ENCODE measurements at regions not wholly inside any gene's neighbourhood (a gene's known extent, or its start where the extent isn't known, plus 50 kb on each side); places are given as distances from the start of the nearest gene placed in this dataset.

DNA sequence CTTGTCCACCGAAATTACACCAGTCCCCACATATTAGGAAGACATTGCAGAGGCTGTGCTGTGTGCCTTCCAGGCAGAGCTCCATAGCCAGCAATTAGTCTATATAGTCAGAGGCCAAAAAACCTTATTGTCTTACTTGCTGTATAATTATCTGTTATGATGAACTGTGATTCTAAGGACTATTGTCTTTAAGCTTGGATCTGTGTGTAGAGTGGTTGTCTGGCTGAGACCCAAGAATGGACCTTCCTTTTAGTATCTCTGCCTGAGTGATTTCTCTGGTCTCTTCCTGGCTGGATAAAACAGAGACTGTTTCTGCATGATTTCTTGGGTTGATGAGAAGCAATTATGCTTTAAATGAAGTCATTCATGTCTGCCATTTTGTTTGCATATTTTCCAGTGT lies 465.3 kb downstream of the PRKD1 start:
- ChIA-PET POLR2A (no interaction called here), CTCF (interaction anchor here (0.5 kb wide), 1 partner anchor 84 kb away, joined by 3 read pairs; no protein-coding TSS in a partner anchor)
- no peaks in the 10 kb centered on the region; the same call in none of the 2 replicates for H3K27me3 Mint-ChIP-seq (ENCODE audit: low read depth)
- no peaks in the 10 kb centered on the region for H3K9me3 Mint-ChIP-seq
- H3K4me3 Mint-ChIP-seq, result no peak overlapping the region
- no peak for ATAC-seq
- no peak for DNase-seq (ENCODE audit: low spot score)
- H3K4me1 Mint-ChIP-seq, result no peaks in the 10 kb centered on the region
- TF ChIP-seq FOXK1 (CRISPR knock-in tag; IDR thresholded peaks at IDR 0.05), result no peak
- TF ChIP-seq, protein P1, sequence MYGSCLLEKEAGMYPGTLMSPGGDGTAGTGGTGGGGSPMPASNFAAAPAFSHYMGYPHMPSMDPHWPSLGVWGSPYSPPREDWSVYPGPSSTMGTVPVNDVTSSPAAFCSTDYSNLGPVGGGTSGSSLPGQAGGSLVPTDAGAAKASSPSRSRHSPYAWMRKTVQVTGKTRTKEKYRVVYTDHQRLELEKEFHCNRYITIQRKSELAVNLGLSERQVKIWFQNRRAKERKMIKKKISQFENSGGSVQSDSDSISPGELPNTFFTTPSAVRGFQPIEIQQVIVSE (CRISPR knock-in tag; IDR thresholded peaks at IDR 0.05; ENCODE audit: borderline replicate concordance), result no peak
- no peak for TF ChIP-seq ZNF317 (CRISPR knock-in tag; IDR thresholded peaks at IDR 0.05; ENCODE audit: borderline replicate concordance, low read depth)
- TF ChIP-seq FOXP1 (CRISPR knock-in tag; IDR thresholded peaks at IDR 0.05; ENCODE audit: borderline replicate concordance), result no peak
- no peak for TF ChIP-seq ESRRA (CRISPR knock-in tag; IDR thresholded peaks at IDR 0.05; ENCODE audit: borderline replicate concordance)
- TF ChIP-seq, protein P2, sequence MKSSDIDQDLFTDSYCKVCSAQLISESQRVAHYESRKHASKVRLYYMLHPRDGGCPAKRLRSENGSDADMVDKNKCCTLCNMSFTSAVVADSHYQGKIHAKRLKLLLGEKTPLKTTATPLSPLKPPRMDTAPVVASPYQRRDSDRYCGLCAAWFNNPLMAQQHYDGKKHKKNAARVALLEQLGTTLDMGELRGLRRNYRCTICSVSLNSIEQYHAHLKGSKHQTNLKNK (CRISPR knock-in tag; IDR thresholded peaks at IDR 0.05), result no peak
- TF ChIP-seq ZBTB21 (CRISPR knock-in tag; IDR thresholded peaks at IDR 0.05; ENCODE audit: borderline replicate concordance), result no peak
- TF ChIP-seq RORB (CRISPR knock-in tag; IDR thresholded peaks at IDR 0.05), result no peak
- TF ChIP-seq, protein P3, sequence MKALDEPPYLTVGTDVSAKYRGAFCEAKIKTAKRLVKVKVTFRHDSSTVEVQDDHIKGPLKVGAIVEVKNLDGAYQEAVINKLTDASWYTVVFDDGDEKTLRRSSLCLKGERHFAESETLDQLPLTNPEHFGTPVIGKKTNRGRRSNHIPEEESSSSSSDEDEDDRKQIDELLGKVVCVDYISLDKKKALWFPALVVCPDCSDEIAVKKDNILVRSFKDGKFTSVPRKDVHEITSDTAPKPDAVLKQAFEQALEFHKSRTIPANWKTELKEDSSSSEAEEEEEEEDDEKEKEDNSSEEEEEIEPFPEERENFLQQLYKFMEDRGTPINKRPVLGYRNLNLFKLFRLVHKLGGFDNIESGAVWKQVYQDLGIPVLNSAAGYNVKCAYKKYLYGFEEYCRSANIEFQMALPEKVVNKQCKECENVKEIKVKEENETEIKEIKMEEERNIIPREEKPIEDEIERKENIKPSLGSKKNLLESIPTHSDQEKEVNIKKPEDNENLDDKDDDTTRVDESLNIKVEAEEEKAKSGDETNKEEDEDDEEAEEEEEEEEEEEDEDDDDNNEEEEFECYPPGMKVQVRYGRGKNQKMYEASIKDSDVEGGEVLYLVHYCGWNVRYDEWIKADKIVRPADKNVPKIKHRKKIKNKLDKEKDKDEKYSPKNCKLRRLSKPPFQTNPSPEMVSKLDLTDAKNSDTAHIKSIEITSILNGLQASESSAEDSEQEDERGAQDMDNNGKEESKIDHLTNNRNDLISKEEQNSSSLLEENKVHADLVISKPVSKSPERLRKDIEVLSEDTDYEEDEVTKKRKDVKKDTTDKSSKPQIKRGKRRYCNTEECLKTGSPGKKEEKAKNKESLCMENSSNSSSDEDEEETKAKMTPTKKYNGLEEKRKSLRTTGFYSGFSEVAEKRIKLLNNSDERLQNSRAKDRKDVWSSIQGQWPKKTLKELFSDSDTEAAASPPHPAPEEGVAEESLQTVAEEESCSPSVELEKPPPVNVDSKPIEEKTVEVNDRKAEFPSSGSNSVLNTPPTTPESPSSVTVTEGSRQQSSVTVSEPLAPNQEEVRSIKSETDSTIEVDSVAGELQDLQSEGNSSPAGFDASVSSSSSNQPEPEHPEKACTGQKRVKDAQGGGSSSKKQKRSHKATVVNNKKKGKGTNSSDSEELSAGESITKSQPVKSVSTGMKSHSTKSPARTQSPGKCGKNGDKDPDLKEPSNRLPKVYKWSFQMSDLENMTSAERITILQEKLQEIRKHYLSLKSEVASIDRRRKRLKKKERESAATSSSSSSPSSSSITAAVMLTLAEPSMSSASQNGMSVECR (CRISPR knock-in tag; IDR thresholded peaks at IDR 0.05; ENCODE audit: borderline replicate concordance), result no peak
- no peak for TF ChIP-seq ATF1 (CRISPR knock-in tag; IDR thresholded peaks at IDR 0.05)
- TF ChIP-seq NR3C1 (CRISPR knock-in tag; conservative IDR thresholded peaks at IDR 0.05; ENCODE audit: low read depth), result no peak
- TF ChIP-seq, protein P4, sequence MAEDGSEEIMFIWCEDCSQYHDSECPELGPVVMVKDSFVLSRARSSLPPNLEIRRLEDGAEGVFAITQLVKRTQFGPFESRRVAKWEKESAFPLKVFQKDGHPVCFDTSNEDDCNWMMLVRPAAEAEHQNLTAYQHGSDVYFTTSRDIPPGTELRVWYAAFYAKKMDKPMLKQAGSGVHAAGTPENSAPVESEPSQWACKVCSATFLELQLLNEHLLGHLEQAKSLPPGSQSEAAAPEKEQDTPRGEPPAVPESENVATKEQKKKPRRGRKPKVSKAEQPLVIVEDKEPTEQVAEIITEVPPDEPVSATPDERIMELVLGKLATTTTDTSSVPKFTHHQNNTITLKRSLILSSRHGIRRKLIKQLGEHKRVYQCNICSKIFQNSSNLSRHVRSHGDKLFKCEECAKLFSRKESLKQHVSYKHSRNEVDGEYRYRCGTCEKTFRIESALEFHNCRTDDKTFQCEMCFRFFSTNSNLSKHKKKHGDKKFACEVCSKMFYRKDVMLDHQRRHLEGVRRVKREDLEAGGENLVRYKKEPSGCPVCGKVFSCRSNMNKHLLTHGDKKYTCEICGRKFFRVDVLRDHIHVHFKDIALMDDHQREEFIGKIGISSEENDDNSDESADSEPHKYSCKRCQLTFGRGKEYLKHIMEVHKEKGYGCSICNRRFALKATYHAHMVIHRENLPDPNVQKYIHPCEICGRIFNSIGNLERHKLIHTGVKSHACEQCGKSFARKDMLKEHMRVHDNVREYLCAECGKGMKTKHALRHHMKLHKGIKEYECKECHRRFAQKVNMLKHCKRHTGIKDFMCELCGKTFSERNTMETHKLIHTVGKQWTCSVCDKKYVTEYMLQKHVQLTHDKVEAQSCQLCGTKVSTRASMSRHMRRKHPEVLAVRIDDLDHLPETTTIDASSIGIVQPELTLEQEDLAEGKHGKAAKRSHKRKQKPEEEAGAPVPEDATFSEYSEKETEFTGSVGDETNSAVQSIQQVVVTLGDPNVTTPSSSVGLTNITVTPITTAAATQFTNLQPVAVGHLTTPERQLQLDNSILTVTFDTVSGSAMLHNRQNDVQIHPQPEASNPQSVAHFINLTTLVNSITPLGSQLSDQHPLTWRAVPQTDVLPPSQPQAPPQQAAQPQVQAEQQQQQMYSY (CRISPR knock-in tag; IDR thresholded peaks at IDR 0.05), result no peak
- no peak for TF ChIP-seq CBFB (CRISPR knock-in tag; IDR thresholded peaks at IDR 0.05; ENCODE audit: low read depth)
- TF ChIP-seq TEAD1 (CRISPR knock-in tag; IDR thresholded peaks at IDR 0.05), result no peak
- TF ChIP-seq, protein P5, sequence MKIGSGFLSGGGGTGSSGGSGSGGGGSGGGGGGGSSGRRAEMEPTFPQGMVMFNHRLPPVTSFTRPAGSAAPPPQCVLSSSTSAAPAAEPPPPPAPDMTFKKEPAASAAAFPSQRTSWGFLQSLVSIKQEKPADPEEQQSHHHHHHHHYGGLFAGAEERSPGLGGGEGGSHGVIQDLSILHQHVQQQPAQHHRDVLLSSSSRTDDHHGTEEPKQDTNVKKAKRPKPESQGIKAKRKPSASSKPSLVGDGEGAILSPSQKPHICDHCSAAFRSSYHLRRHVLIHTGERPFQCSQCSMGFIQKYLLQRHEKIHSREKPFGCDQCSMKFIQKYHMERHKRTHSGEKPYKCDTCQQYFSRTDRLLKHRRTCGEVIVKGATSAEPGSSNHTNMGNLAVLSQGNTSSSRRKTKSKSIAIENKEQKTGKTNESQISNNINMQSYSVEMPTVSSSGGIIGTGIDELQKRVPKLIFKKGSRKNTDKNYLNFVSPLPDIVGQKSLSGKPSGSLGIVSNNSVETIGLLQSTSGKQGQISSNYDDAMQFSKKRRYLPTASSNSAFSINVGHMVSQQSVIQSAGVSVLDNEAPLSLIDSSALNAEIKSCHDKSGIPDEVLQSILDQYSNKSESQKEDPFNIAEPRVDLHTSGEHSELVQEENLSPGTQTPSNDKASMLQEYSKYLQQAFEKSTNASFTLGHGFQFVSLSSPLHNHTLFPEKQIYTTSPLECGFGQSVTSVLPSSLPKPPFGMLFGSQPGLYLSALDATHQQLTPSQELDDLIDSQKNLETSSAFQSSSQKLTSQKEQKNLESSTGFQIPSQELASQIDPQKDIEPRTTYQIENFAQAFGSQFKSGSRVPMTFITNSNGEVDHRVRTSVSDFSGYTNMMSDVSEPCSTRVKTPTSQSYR (CRISPR knock-in tag; IDR thresholded peaks at IDR 0.05), result no peak
- no peak for TF ChIP-seq ZNF232 (CRISPR knock-in tag; IDR thresholded peaks at IDR 0.05)
- no peak for TF ChIP-seq FOXJ3 (CRISPR knock-in tag; IDR thresholded peaks at IDR 0.05; ENCODE audit: borderline replicate concordance)
- TF ChIP-seq, protein P6, sequence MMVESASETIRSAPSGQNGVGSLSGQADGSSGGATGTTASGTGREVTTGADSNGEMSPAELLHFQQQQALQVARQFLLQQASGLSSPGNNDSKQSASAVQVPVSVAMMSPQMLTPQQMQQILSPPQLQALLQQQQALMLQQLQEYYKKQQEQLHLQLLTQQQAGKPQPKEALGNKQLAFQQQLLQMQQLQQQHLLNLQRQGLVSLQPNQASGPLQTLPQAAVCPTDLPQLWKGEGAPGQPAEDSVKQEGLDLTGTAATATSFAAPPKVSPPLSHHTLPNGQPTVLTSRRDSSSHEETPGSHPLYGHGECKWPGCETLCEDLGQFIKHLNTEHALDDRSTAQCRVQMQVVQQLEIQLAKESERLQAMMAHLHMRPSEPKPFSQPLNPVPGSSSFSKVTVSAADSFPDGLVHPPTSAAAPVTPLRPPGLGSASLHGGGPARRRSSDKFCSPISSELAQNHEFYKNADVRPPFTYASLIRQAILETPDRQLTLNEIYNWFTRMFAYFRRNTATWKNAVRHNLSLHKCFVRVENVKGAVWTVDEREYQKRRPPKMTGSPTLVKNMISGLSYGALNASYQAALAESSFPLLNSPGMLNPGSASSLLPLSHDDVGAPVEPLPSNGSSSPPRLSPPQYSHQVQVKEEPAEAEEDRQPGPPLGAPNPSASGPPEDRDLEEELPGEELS (CRISPR knock-in tag; IDR thresholded peaks at IDR 0.05), result no peak
- H3K36me3 Mint-ChIP-seq, result no peaks in the 10 kb centered on the region
- no peak overlapping the region for H3K27ac Mint-ChIP-seq

Measured in WTC11 (cell line).